HG03457 (cell line): ENCODE measurements at regions not wholly inside any gene's neighbourhood (a gene's known extent, or its start where the extent isn't known, plus 50 kb on each side); places are given as distances from the start of the nearest gene placed in this dataset.

Experiments used
- ATAC-seq: cut with Tn5 transposase; IDR thresholded peaks from one replicate; pipeline ENCODE4 v1.9.1; 2021; ENCODE audit warnings: moderate number of reproducible peaks; ENCODE audit not compliant: unreplicated experiment

DNA sequence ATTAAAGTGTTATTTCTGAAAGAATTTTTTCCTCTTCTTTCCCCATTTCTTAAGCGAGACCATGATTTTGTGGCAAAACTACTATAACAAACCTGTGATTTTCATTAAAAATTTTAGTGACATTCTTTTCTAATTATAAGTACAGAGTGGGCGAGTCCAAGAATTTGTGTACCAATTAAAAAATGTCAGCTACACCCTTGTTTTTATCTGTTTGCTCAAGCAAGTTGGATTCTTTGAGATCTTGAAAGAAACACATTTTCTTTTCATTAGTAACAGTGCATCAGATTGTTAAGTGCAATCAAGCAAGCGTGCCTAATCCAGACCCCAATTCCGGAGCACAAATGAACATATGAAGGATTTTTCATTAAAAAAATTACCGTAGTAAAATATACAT is 338.8 kb upstream of the DDHD1 start:
- ATAC-seq, result no peak

GRCh38 chr14:53491256-53491883 is 338.2 kb upstream of the DDHD1 start:
- no peak for ATAC-seq

DNA sequence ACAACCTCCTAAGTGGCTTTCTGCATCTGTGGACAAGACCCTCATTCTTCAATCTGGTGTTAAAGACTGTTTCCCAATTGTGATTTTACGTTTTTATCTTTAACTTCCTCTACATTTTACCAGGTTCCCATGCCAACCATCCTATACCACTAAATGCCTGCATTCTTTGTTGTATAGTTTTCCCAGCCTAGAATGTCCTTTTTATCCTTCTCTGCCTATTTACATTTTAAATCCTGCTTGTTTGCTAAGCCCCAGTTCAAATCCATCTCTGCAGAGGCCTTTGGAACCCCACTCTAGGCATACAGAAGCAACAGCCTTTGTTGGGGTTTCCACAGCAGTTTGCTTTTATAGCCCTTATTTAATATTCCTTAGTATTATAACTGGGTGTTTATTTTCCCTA is 325.1 kb upstream of the DDHD1 start:
- no peak for ATAC-seq

DNA sequence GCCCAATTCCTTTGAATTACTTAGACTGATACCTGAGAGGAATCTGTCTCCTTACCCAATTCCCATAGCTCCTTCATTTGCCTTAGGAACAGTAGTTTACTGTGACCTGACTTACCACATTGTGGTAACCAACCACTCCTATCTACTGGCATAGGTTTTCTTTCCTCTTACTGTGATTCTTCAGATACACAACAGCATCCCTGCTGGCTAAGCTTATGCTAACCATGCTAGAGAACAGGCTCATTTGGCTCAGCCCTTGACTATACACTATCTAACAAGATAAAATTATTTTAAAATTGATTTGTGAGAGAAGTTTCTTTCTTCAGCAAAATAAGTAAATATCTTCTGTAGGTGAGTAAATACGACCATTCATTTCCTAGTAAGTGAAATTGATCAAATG is 320.4 kb upstream of the DDHD1 start:
- ATAC-seq, result no peak

DNA sequence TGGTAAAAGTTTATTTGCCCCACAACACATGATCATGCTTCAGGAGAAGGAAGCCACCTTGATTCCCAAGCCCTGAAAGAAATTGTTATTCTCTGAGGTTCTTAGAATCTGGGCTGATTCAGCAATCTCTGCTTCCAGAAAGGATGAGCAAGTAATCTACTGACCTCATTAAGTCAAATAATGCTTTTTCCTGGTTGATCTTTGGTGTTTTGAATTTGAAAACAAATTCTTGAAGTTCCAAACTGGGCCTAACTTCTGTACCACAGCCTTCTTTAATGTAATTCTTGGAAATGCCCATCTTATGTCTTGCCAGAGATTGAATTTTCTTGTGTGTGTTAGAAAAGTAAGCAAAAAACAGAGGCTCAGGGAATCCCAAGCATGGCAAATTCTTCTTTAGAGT is 319.2 kb upstream of the DDHD1 start:
- ATAC-seq, result no peak

DNA sequence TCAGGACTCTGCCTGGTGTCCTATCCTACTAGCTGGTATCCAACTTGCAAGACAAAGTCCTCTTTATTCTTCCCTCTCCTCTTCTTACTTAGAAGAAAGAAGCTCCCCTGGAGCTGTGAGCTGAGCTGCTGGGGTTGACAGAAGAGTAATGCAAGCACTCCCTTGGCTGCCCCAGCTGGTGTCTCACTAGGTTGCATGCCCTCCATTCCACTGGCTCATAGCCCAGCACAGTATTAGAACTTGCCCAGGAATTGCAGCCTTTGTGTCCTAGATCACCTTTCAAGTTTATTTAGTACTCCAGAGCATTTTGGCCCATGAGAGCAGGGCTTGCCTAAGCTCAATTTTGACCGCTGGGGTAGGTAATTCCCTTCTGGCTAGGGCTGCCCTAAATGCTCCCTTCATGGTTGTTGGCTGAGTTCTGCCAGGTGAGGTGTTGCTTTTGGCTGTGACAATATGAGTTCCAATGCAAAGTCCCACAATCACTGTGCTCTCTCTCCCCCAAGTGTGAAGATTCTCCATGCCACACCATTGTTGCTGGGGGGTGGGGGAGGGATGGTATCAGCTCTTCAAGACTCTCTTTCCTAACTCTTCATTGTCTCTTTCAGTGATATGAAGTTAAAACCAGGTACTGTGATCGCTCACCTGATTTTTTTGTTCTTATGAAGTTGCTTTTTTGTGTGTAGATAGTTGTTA is 317.4 kb upstream of the DDHD1 start:
- no peak for ATAC-seq

DNA sequence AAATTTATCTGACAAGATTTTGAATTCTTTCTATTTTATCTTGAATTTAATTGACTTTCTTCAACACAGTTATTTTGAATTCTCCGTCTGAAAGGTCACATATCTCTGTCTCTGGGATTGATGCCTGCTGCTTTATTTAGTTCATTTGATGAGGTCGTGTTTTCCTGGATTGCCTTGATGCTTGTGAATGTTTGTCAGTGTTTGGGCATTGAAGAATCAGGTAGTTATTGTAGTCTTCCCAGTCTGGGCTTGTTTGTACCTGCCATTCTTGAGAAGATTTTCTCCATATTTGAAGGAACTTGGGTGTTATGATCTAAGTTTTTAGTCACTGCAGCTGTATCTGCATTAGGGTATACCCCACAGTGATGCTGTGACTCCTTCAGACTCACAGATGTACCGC is 315.8 kb upstream of the DDHD1 start:
- no peak for ATAC-seq

DNA sequence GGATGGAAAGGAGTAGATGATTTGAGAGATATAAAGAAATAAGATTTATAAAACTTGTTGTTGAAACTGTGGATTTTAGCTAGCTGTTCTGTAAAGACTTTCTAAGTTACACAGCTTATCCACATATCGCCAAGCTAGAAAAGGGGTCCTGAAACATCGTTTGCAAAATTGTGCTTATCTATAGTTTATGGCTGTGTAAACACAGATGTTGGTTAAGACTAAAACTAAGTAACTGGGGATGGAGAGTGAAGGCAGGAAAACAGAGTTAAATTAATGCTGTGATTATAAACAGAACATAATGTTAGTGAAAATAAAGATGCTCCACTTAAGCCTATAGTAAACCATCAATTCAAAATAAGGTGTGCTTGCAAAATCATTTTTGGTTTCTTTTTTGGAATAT is 311.3 kb upstream of the DDHD1 start:
- ATAC-seq, result no peak

DNA sequence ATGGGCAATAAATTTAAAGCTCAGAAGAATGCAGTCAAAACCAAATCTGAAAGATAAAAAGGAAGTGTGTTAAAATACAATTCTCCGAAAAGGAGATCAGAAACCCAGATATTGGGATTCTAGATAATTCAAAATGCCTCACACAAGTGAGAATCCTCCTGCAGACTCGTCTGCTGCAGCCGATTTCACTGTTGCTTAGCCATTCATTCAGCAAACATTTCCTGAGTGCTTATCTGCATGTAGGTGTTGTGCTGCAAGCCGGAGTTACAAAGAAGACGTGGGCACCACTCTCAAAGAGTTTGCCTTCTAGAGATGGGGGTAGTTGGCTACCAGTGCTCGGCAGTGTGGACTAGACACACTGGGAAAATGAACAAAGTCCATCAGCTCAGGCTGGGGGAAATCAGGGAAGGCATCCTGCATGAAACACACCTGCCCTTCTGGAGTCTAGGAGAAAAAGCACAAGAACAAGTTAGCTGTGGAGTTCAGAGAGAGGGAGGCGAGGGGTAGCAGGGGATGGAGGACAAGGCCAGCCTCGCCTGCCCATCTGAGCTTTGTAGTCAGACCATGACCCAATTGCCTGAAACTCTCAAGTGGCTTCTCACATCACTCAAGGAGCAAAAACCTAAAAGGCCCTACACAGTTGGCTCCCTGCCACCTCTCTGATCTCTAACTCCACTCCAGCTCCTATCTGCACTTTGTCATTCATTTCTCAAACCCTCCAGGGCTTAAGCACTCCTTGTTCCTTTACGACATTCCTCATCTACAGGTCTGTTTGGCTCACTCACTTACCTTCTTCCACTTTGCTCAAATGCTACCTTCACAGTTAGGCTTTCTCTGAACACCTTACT is 310.0 kb upstream of the DDHD1 start:
- no peak for ATAC-seq

DNA sequence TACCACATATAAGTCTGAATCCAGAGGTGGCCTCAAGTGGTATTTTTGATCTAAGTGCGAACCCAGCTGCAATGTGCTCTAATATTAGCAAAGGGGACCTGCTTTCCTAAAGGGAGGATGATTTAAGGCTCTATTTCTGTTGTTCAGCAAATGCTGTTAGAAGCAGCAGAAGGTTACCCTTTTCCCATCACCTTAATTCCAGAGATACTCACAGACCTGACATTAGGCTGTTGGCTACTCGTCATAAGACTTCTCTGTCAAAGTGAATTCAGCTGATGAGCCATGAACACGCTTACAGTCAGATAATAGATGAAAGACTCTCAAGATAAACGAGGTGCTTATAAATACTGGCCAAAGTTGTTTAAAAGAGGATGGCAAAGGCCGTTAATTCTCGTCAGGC is 308.7 kb upstream of the DDHD1 start:
- no peak for ATAC-seq

DNA sequence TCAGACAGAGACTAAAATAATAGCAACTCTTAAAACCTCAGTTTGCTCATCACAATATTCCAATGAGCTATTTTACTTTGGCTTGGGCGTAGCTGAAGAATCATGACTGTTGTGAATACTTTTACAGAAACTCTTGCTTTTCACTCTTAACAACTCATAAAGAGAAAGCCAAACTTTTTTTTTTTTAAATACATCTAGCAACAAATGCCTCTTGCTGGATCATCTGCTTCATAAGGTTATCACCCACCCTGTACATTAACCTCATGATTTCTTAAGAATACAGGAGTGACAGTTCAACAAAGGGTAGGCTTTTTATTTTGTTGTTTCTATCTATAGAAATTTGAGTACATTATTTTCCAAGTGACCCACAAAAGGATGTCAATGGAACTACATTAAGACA is 307.4 kb upstream of the DDHD1 start:
- no peak for ATAC-seq

DNA sequence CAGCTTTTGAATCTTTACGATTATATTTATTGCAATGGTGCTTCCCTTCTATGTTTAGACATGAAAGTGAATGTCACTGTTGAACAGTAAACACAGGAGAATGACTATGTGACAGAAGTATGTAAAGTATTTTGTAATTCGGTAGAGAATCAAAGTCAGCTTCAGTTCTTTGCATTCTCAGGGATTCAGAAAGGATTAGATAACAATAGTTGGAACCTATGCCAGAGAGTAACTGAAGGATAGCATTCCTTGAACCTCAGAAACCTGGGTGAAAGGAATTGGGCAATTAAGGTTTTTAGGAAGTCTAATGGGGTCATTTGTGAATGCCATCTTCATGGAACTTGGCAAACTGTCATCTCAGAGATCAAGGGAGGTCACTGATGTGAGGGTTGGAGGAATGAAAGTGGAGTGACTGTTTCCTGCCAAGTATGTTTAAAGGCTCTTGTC is 305.3 kb upstream of the DDHD1 start:
- ATAC-seq, result no peak

DNA sequence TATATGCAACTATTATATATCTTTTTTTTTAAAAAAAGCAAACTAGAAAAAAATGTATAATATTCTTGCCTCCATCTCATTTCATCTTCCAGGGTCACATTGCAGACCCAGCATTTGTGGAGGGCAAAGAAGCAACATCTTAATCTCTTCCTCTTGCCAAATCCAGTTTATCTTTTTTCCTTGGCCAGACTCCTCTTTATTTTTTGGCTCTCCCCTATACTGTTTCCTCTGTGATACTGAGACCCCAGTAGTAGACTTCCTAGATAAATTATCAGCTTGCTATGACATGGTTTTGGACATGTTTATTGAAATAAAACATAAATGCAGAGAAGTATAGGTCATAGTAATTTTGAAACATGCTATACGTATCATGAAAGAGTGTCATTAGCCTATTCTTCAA is 303.8 kb upstream of the DDHD1 start:
- no peak for ATAC-seq

- no peak for ATAC-seq
Observed at GRCh38 chr14:53452005-53452673, 299.0 kb upstream of the DDHD1 start.

- no peak for ATAC-seq
Observed at GRCh38 chr14:53450871-53451270, 297.7 kb upstream of the DDHD1 start.

- ATAC-seq, result no peak
Observed at GRCh38 chr14:53448682-53449081, 295.6 kb upstream of the DDHD1 start.

- ATAC-seq, result no peak
Observed at GRCh38 chr14:53444677-53445312, 291.7 kb upstream of the DDHD1 start.

GRCh38 chr14:53441789-53442188 is 288.7 kb upstream of the DDHD1 start:
- no peak for ATAC-seq

GRCh38 chr14:53437858-53438257 is 284.7 kb upstream of the DDHD1 start:
- ATAC-seq, result no peak

DNA sequence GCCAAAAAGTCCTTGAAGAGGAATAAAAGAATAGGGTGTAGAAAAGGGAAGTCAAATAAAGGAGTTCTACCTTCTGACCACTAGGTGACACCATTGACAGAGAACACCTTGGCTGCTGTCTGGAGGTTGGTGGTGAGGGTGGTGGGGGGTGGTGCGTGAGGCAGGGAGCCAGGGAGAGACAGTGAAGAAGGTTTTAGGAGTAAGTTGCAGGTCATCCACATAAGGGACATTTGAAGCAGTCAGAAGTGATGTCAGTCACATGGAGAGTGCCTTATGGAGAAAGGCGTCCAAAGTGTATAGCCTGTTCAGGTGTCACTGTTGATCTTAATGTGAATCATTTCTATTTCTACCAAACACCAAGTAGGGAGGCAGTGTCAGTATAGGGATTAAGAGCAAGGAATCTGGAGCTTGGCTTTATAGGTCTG is 279.3 kb upstream of the DDHD1 start:
- no peak for ATAC-seq

- ATAC-seq, result no peak
Observed at GRCh38 chr14:53430870-53431269, 277.7 kb upstream of the DDHD1 start.
